H1 (cell line): ENCODE measurements at regions not wholly inside any gene's neighbourhood (a gene's known extent, or its start where the extent isn't known, plus 50 kb on each side); places are given as distances from the start of the nearest gene placed in this dataset.

ENCODE experiments used
- CTCF ChIA-PET: fragments of 300-600 bp; sonication (Branson Sonifier 250); formaldehyde crosslinking; loops from one replicate; lab custom pipeline; 2021; ENCODE audit not compliant: partially characterized antibody; lab: Charles Lee
- POLR2A ChIA-PET: fragments of 300-600 bp; sonication (Branson Sonifier 250); formaldehyde crosslinking; loops from one replicate; lab custom pipeline; 2021; ENCODE audit warnings: inconsistent platforms; ENCODE audit not compliant: partially characterized antibody; lab: Charles Lee
- DNase-seq, 2 experiments: peaks; one replicate each; pipeline versions ENCODE4 v3.0.0 to v3.0.0-alpha.2; 2010 to 2022; ENCODE audit warnings: low spot score in 2 of 2, low read depth in 1 of 2, mixed read lengths in 1 of 2
- FAIRE-seq: peaks from 2 replicates; lab custom pipeline; 2011; peaks lifted over from hg19 to GRCh38; lab: Jason Lieb, UNC
- H2AFZ ChIP-seq: 2 replicates; pipeline ENCODE4 v1.8.1; 2012; ENCODE audit warnings: low read length, inconsistent platforms
- H2AK5ac ChIP-seq: 2 replicates; pipeline ENCODE4 v1.6.1; 2013; ENCODE audit warnings: low read depth, low read length
- H2BK120ac ChIP-seq: replicated peaks from 2 replicates; pipeline ENCODE3; 2013; ENCODE audit warnings: low read depth, low read length, inconsistent platforms
- H2BK12ac ChIP-seq: 2 replicates; pipeline ENCODE4 v1.6.1; 2013; ENCODE audit warnings: low read depth, low read length
- H2BK15ac ChIP-seq: 2 replicates; pipeline ENCODE4 v1.6.1; 2013; ENCODE audit warnings: low read length
- H2BK20ac ChIP-seq: 2 replicates; pipeline ENCODE4 v1.6.1; 2013; ENCODE audit warnings: low read length
- H2BK5ac ChIP-seq: 2 replicates; pipeline ENCODE4 v1.6.1; 2013; ENCODE audit warnings: low read depth, low read length
- H3K14ac ChIP-seq: 2 replicates; pipeline ENCODE4 v1.6.1; 2013; ENCODE audit warnings: inconsistent platforms; ENCODE audit not compliant: insufficient read length
- H3K18ac ChIP-seq: 2 replicates; pipeline ENCODE4 v1.6.1; 2013; ENCODE audit warnings: low read length; ENCODE audit errors: extremely low read depth
- H3K23ac ChIP-seq: 2 replicates; pipeline ENCODE4 v1.6.1; 2013; ENCODE audit warnings: inconsistent platforms; ENCODE audit not compliant: insufficient read length
- H3K23me2 ChIP-seq: 2 replicates; pipeline ENCODE4 v1.6.1; 2013; ENCODE audit warnings: low read depth, low read length
- H3K27ac ChIP-seq: 2 replicates; pipeline ENCODE4 v1.6.1; 2011; ENCODE audit warnings: low read depth, low read length, inconsistent platforms
- H3K27me3 ChIP-seq, 4 experiments: replicated peaks in 1 of 4; 1 replicate in 1 of 4; 2 replicates in 3 of 4; pipeline versions ENCODE4 v1.6.1 to v1.8.1; 2011 to 2013; ENCODE audit warnings: low read length in 3 of 4, mild to moderate bottlenecking in 3 of 4, inconsistent platforms in 2 of 4, mixed read lengths in 2 of 4, moderate library complexity in 1 of 4; ENCODE audit not compliant: control insufficient read depth in 3 of 4, insufficient read depth in 3 of 4; ENCODE audit errors: extremely low read depth in 1 of 4
- H3K36me3 ChIP-seq, 4 experiments: 2 replicates each; pipeline versions ENCODE4 v1.6.1 to v1.8.1; 2011 to 2013; ENCODE audit warnings: mild to moderate bottlenecking in 4 of 4, low read length in 3 of 4, moderate library complexity in 2 of 4, control low read depth in 1 of 4, inconsistent platforms in 1 of 4; ENCODE audit not compliant: insufficient read depth in 4 of 4, control insufficient read depth in 2 of 4
- H3K4ac ChIP-seq: replicated peaks from 2 replicates; pipeline ENCODE3; 2013; ENCODE audit warnings: low read length, low read depth, mixed read lengths, inconsistent platforms; ENCODE audit not compliant: insufficient read length
- H3K4me1 ChIP-seq, 4 experiments: replicated peaks in 1 of 4; 1 replicate in 1 of 4; 2 replicates in 3 of 4; pipeline versions ENCODE4 v1.6.1 to v1.8.1; 2011 to 2013; ENCODE audit warnings: low read length in 3 of 4, inconsistent platforms in 2 of 4, mixed read lengths in 1 of 4; ENCODE audit not compliant: insufficient read depth in 4 of 4, control insufficient read depth in 3 of 4
- H3K4me2 ChIP-seq, 2 experiments: 2 replicates each; pipeline versions ENCODE4 v1.6.1 to v1.8.1; 2011 to 2013; ENCODE audit warnings: low read depth in 2 of 2, low read length in 2 of 2, control low read depth in 1 of 2, inconsistent platforms in 1 of 2, mild to moderate bottlenecking in 1 of 2; ENCODE audit not compliant: insufficient read depth in 1 of 2
- H3K4me3 ChIP-seq, 4 experiments: fragments of 200-600, 300-600 bp in 1 of 4; sonication (generic), shearing (Covaris generic), sonication (Bioruptor Twin) in 1 of 4; 2 replicates each; pipeline versions ENCODE4 v1.5.1 to v1.8.1; 2011 to 2016; ENCODE audit warnings: low read length in 4 of 4, low read depth in 3 of 4, control low read depth in 2 of 4, inconsistent platforms in 2 of 4, mild to moderate bottlenecking in 2 of 4, mixed read lengths in 1 of 4, moderate library complexity in 1 of 4; ENCODE audit not compliant: insufficient read depth in 2 of 4; ENCODE audit errors: extremely low read depth in 1 of 4
- H3K56ac ChIP-seq: replicated peaks from 2 replicates; pipeline ENCODE3; 2013; ENCODE audit warnings: low read depth, mild to moderate bottlenecking, mixed read lengths, low read length, inconsistent platforms; ENCODE audit not compliant: insufficient read length
- H3K79me1 ChIP-seq: 2 replicates; pipeline ENCODE4 v1.6.1; 2013; ENCODE audit warnings: low read depth, low read length, control low read depth
- H3K79me2 ChIP-seq, 2 experiments: 2 replicates each; pipeline versions ENCODE4 v1.6.1 to v1.8.1; 2012 to 2013; ENCODE audit warnings: low read length in 2 of 2, mild to moderate bottlenecking in 2 of 2, inconsistent platforms in 1 of 2; ENCODE audit not compliant: insufficient read depth in 2 of 2, control insufficient read depth in 1 of 2
- H3K9ac ChIP-seq, 4 experiments: replicated peaks in 1 of 4; 1 replicate in 1 of 4; 2 replicates in 3 of 4; pipeline versions ENCODE4 v1.6.1 to v1.8.1; 2011 to 2013; ENCODE audit warnings: low read depth in 3 of 4, low read length in 3 of 4, control low read depth in 2 of 4, mild to moderate bottlenecking in 2 of 4, moderate library complexity in 2 of 4, inconsistent platforms in 1 of 4; ENCODE audit errors: extremely low read depth in 1 of 4
- H3K9me3 ChIP-seq, 2 experiments: 2 replicates each; pipeline versions ENCODE4 v1.6.1 to v1.8.1; 2012 to 2013; ENCODE audit warnings: mild to moderate bottlenecking in 2 of 2, moderate library complexity in 2 of 2, control low read depth in 1 of 2, inconsistent platforms in 1 of 2, low read depth in 1 of 2, low read length in 1 of 2, mixed read lengths in 1 of 2; ENCODE audit not compliant: insufficient read depth in 2 of 2
- H4K20me1 ChIP-seq, 2 experiments: replicated peaks in 1 of 2; 2 replicates each; pipeline versions ENCODE3 to v1.8.1; 2011 to 2013; ENCODE audit warnings: inconsistent platforms in 2 of 2, low read length in 2 of 2, mild to moderate bottlenecking in 1 of 2; ENCODE audit not compliant: insufficient read depth in 2 of 2, control insufficient read depth in 1 of 2
- H4K5ac ChIP-seq: 2 replicates; pipeline ENCODE4 v1.6.1; 2013; ENCODE audit warnings: low read length, low read depth, mixed read lengths, inconsistent platforms; ENCODE audit not compliant: insufficient read length
- H4K8ac ChIP-seq: 2 replicates; pipeline ENCODE4 v1.8.0; 2013; ENCODE audit warnings: mild to moderate bottlenecking, moderate library complexity, low read length, inconsistent platforms; ENCODE audit not compliant: insufficient read depth; ENCODE audit errors: extremely low read depth
- H4K91ac ChIP-seq: replicated peaks from 2 replicates; pipeline ENCODE3; 2013; ENCODE audit warnings: low read length, mixed read lengths, inconsistent platforms; ENCODE audit not compliant: insufficient read length
- CTCF ChIP-seq, 3 experiments: IDR thresholded peaks; 1 replicate in 2 of 3; 2 replicates in 1 of 3; pipeline versions ENCODE4 v1.5.1 to v1.6.1; 2011; ENCODE audit warnings: low read length in 3 of 3, mild to moderate bottlenecking in 3 of 3, inconsistent platforms in 2 of 3, low read depth in 1 of 3, moderate library complexity in 1 of 3; ENCODE audit not compliant: insufficient read depth in 1 of 3; ENCODE audit errors: control extremely low read depth in 1 of 3
- EZH2 ChIP-seq: fragments of 200-600 bp; sonication (generic); IDR thresholded peaks from 2 replicates; pipeline ENCODE4 v1.7.1; 2012; ENCODE audit warnings: low read depth, mild to moderate bottlenecking, moderate library complexity, low read length, inconsistent platforms; ENCODE audit not compliant: severe bottlenecking
- POLR2A ChIP-seq, 2 experiments: IDR thresholded peaks; 1 replicate in 1 of 2; 2 replicates in 1 of 2; pipeline ENCODE4 v1.6.1; 2011; ENCODE audit warnings: low read depth in 2 of 2, low read length in 2 of 2, mild to moderate bottlenecking in 2 of 2; ENCODE audit errors: control extremely low read depth in 1 of 2
- RBBP5 ChIP-seq: IDR thresholded peaks from 2 replicates; pipeline ENCODE4 v1.7.1; 2012; ENCODE audit warnings: low read depth, mild to moderate bottlenecking, inconsistent platforms, low read length, moderate library complexity, borderline replicate concordance
- WGBS, 2 experiments: shearing (Covaris generic) in 1 of 2; methylation state at CpG; one replicate each; pipeline versions ENCODE4 v1.1.6 to v1.1.7; 2013 to 2015; ENCODE audit warnings: low lambda C conversion rate in 2 of 2, mixed read lengths in 2 of 2, inconsistent platforms in 1 of 2, low coverage in 1 of 2, missing lambda C conversion rate in 1 of 2; ENCODE audit not compliant: insufficient replicate concordance in 2 of 2, insufficient coverage in 1 of 2, insufficient read length in 1 of 2; ENCODE audit errors: extremely low coverage in 1 of 2, missing lambda C conversion rate in 1 of 2; 5-methylcytosine and 5-hydroxymethylcytosine counted together

DNA sequence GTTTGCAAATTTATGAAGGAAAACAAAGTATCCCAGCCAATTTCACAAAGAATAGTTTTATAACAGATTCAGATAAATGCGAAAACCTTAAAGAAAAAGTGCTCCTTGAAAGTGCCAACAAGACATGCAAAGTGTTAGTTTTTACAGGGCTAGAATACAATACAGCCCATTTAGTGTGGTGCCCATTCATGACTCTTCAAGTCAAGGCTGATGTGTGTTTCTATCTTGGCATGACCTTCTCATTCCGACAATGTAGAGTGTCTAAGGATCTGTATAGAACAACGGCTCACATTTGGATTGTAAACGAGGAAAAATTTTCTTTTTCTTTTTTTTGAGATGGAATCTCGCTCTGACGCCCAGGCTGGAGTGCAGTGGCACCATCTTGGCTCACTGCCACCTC is 205.2 kb upstream of the SEMA6A start:
- H3K4ac ChIP-seq, result no peak overlapping the region
- H3K23ac ChIP-seq, result no peak overlapping the region
- no peaks in the 10 kb centered on the region for H3K23me2 ChIP-seq
- no peak overlapping the region for H4K8ac ChIP-seq
- no peaks in the 10 kb centered on the region for H3K79me2 ChIP-seq
- peaks cover 4 to 14% (median 10%) of the 10 kb centered on the region in 4 experiments for H3K4me1 ChIP-seq
- H3K79me1 ChIP-seq, result no peaks in the 10 kb centered on the region
- no peak overlapping the region for H3K4me3 ChIP-seq
- H3K9me3 ChIP-seq, result no peaks in the 10 kb centered on the region
- no peak overlapping the region for H4K5ac ChIP-seq
- H2BK15ac ChIP-seq, result no peak overlapping the region
- no peak overlapping the region for H2BK120ac ChIP-seq
- no peaks in the 10 kb centered on the region for H4K20me1 ChIP-seq
- FAIRE-seq, result no peak
- 74% methylated on average over 6 of the region's 6 CpGs; no CpG with 5 or more reads in 1 of the 2 experiments for WGBS, 2 experiments
- peak overlapping the region; percentile 5; the same call in 1 of the 2 replicates for H2BK20ac ChIP-seq
- H3K27ac ChIP-seq, result no peak overlapping the region
- DNase-seq, result no peak
- ChIA-PET CTCF (interaction anchor here (0.9 kb wide), 1 partner anchor 228 kb away, joined by 3 read pairs; no protein-coding TSS in a partner anchor), POLR2A (no interaction called here)
- no peak overlapping the region for H2BK5ac ChIP-seq
- no peak overlapping the region for H3K14ac ChIP-seq
- H3K27me3 ChIP-seq, result no peaks in the 10 kb centered on the region
- no peak overlapping the region for H2AFZ ChIP-seq
- H3K36me3 ChIP-seq, result no peaks in the 10 kb centered on the region
- H2AK5ac ChIP-seq, result no peak overlapping the region
- H3K18ac ChIP-seq, result no peak overlapping the region
- no peak overlapping the region for H4K91ac ChIP-seq
- no peak overlapping the region for H3K4me2 ChIP-seq
- H2BK12ac ChIP-seq, result no peak overlapping the region
- no peak overlapping the region for H3K9ac ChIP-seq
- H3K56ac ChIP-seq, result no peak overlapping the region
- TF ChIP-seq POLR2A (IDR thresholded peaks at IDR 0.05; ENCODE audit: control extremely low read depth in 1 of 2, low read depth in 2 of 2, low read length in 2 of 2), result no peak
- TF ChIP-seq RBBP5, result no peak
- TF ChIP-seq CTCF (IDR thresholded peaks at IDR 0.05; ENCODE audit: control extremely low read depth in 1 of 3, insufficient read depth in 1 of 3, low read depth in 1 of 3, low read length in 3 of 3), result no peak
- no peak for TF ChIP-seq EZH2
